GM18505 (cell line): ENCODE measurements at regions not wholly inside any gene's neighbourhood (a gene's known extent, or its start where the extent isn't known, plus 50 kb on each side); places are given as distances from the start of the nearest gene placed in this dataset.

ENCODE experiments used
- ATAC-seq: cut with Tn5 transposase; IDR thresholded peaks from one replicate; pipeline ENCODE4 v1.9.1; 2021; ENCODE audit not compliant: unreplicated experiment
- POLR2A ChIP-seq: IDR thresholded peaks from 4 replicates; pipeline ENCODE4 v1.6.1; 2011; ENCODE audit warnings: borderline replicate concordance; ENCODE audit not compliant: insufficient read depth, insufficient read length; ENCODE audit errors: extremely low read depth

DNA sequence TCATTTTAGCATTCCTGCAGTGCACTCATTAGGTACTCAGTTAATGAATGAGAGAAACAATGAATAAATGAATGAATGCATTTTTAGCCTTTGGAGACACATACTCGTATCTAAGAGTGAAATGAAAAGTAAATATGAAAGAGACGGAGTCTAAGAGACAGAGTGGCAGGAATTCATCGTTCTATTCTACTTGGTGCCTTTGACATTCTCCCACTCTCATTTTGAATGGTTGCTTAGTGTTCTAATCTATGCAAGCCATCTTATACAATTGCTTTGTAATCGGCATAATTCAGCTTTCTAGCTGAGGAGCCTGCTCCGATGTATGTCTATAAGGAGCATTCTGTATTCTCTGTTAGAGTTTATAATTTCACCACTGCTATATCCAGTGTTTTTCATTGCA is 554.9 kb downstream of the PLCL1 start:
- no peak for TF ChIP-seq POLR2A

DNA sequence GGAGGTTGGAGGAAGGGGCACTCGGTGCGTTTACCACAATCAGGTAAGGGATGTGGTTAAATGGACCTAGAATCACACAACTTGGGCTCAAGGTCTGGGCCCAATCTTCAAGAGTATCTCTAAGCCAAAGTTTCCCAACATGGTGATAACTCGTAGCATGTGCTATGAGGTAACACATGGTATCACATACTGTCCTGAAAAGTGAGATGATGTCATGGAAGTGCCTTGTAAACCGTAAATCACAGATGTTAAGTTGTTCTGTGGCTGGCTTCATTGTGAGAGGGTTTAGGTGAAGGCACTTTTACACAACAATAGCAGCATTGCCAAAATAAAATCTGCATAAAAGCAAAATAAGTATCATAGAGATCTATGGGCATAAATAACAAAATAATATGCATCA is 551.8 kb downstream of the PLCL1 start:
- ATAC-seq: no peak
- no peak for TF ChIP-seq POLR2A

More for the DNA sequence above, 554.9 kb downstream of the PLCL1 start:
- ATAC-seq: no peak

DNA sequence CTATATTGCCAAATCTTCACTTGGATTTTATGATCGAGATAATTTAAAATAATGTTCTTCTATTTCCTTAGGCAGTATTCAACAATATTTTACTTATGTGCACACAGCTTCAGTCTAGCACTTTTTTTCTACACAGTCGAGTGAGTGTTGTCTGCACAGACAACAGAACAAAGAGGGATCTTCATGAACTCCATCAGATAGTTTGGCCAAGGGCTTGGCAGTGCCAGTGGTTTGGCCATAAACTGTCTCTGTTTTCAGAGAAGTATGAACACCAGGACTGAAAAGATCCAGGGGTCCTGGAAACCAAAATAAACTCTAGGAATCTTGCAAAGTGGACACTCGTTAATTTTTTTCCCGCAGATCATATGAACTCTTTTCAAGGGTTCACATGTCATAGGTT is 547.3 kb downstream of the PLCL1 start:
- no peak for TF ChIP-seq POLR2A
- no peak for ATAC-seq

DNA sequence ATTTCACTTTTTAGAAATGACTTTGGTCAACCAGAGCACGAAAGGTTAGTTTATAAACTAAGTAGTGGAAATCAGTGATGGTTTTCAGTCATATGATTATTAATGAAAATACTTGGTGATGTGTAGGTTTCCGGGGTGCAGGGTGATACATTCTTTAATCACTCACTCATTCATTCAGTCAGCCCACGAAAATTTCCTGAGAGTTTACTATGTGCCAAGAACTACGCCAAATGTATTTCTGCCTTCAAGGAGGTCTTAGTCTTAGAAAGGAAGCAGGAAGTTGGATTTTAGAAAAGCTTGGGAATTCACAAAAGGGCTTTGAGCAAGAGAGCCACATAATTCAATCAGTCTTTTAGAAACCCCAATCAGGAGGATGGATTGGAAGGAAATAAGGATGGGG is 543.6 kb downstream of the PLCL1 start:
- no peak for ATAC-seq
- TF ChIP-seq POLR2A: no peak

DNA sequence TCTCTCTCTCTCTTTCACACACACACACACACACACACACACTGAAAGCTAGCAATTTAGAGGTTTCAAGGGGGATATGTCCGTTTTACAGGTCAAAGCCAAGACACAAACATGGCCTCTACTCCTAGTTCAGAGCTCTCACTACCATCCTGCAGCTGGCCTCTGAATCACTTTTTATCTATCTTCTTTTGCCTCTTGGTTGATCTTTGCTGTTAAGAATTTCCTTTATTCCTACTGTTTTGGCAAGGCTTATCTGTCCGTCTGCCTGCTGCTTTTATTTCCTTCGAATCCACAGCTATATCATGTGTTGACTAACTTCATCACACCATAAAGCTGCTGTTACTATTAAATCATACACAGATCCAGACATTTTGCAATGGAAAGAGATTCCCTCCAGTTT is 543.0 kb downstream of the PLCL1 start:
- ATAC-seq: no peak
- TF ChIP-seq POLR2A: no peak

DNA sequence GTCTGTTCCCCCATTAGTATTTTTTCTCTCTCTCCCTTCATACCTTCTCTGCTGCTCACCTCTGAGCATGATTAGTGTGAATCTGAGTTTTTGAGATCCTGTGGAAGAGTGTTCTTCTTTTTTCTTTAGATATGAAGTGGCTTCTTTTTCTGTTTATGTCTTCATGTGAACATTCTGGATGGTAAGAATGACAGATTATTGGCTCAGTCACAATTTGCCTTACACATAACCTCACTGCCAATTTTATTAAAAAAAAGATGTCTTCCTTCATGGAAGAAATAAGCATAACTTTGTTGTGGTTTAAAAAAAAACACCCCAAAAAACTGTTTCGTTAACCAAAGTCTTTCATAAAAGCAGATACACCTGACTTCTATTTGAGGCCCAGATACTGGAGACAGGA is 539.1 kb downstream of the PLCL1 start:
- TF ChIP-seq POLR2A: no peak
- ATAC-seq: no peak

DNA sequence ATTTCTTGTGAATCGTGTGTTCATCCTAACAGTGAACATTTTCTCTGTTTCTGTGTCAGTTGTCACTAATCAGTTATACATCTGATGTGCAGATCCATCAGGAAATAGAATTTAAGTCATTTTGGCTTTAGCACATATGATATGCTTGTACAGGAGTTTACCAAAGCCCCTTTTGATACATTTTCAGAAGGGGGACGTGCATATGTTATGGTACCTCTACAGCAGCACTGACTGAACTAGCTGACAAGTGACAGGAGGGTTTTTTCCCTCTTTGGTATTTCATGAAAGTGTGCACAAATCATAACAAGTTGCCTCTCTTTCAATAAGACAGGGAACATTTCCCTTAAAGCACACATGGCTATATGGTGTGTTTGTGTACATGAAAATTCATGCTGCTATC is 536.5 kb downstream of the PLCL1 start:
- no peak for ATAC-seq
- TF ChIP-seq POLR2A: no peak

DNA sequence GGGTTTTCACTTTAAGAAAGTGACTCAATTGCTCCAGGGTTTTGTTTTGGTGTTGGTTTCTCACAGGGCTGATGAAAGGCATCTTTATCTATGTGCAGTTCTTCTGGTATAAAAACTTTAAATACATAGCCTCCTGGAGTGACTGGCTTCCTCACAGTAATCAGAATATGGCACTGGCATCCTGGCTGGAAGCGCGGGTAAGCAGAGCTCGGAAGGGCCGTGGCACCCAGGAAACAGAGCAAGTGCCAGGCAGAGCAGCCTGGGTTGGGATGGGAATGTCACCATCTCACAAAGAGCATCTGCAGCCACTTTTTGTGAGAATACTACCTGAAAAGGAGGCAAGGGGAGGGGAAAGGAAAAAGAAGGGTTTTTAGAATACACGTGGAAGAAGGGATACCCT is 534.7 kb downstream of the PLCL1 start:
- no peak for TF ChIP-seq POLR2A
- no peak for ATAC-seq

DNA sequence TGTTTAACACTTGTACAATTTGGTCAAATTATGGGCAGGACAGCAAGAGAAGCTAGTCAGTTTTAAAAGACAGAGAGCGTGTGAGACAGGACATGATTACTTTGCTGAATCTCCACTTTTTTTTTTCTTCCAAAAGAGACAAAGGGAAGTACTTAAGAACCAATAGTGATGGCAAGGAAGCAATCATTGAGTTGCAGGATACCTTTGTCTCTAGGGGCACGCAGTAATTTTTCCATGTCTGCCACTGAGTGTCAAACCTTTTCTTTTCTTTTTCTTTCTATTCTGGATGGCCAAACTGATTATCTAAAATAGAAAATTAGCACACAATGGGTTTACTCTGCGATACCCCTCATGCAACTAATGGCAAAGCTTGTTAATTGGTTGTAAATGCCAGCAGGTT is 533.0 kb downstream of the PLCL1 start:
- no peak for TF ChIP-seq POLR2A
- ATAC-seq: no peak

DNA sequence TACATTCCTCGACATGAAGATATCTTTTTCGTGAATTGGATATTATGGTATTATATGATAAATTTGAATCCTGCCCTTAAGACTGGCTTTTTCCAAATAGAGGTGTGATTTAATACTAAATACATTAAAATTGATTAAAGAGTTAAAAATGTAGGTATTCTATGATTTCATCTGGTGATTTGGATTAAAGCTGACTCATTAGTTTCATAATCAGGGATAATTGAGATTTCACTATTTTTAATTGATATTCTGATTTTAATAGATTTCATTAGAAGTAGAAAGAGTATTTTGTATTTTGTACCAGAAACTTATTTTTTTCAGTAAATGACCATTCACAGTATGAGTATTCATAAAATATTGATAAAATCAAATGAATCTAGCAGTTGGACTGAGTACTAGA is 524.1 kb downstream of the PLCL1 start:
- no peak for ATAC-seq
- TF ChIP-seq POLR2A: no peak

DNA sequence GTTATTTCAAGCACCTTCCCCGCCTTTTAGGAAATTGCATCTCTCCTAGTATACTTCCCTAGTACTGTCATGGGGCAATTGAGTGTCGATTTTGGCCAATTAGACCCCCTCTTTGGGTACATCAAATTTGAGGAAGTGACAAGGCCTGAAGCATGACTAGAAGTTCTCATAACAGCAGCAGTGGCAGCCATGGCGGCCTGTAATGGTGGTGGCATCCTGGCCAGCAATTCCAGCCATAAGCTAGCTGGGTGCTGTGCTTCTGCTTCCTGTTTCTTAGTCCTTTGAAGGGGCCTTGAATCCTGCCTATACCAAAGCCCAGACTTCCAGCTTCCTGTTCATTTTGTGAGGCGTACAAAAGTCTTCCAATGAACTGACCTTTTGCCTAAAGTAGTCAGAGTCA is 523.1 kb downstream of the PLCL1 start:
- no peak for ATAC-seq
- TF ChIP-seq POLR2A: no peak

DNA sequence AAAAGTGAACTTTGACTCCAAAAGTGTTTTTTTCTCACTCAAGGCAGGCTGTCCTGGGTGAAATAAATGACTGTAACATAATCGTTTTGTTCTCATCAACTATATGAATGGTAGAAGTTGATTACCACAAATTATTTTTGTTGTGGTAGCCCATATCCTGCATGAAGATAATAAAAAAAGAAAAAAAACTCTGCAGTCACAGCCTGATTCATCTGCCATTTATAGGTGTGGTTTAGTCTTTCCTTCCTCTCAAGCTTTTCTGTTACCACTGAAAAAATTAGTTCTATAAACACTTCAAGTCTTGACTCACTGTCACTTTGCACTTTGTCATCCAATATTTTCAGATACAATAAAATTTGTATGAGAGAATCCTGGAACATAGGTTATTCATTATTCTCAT is 522.0 kb downstream of the PLCL1 start:
- no peak for TF ChIP-seq POLR2A
- peak; percentile 68 for ATAC-seq

DNA sequence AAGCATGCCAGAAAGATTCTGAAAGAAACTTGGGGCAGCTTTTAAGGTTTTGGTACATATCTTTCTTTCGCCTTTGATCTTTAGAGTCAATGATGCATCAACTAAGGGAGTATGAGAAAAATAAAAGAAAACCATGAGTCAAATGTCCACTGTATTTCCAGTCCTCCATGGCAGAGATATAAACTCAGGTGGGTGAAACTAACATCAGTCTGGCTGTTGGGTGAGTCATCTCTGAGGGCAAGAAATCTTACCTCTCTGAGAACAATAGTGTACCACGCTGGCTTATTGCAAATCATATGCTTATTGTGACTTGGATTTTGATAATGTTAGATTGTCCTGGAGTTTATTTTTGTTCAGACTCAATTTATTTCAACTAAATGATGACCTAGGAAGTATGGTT is 521.0 kb downstream of the PLCL1 start:
- no peak for ATAC-seq
- TF ChIP-seq POLR2A: no peak

DNA sequence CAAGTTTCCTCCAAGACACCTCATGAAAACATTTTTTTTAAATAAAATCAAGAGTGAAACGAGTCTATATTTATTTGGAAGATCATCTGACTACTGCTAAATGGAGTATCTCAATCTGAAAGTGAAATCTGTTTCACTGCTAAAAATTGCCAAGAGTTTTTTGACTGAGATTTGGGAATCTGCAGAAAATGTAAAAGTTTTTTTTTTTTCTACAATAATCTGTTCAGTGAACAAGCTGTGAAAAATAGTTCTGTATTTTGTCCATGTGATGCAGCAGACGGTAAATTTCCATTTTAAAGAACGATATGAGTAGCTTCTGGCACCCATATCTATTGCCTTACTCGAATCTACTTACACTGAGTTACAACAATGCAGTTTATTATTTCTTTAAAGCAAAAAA is 519.7 kb downstream of the PLCL1 start:
- ATAC-seq: no peak
- TF ChIP-seq POLR2A: no peak

DNA sequence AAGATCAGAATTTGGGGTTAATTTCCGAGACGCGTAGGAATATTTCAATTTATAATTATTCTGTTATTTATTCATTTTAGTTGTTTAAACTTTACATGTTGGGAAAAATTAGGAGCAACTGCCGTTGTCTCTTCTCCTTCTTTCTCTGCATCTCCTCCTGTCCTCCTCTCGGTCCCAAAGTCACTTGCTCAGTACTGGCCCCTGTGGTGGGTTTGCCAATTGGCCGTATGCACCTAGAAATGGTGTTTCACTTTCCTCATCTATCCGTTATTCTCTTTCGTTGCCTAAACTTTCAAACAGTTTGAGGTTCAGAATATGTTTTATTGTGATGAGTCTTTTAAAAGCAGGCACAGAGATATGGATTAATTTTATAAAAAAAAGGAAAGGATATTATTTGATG is 517.9 kb downstream of the PLCL1 start:
- no peak for TF ChIP-seq POLR2A
- ATAC-seq: no peak
